ENCODE measurements at regions not wholly inside any gene's neighbourhood (a gene's known extent, or its start where the extent isn't known, plus 50 kb on each side); places are given as distances from the start of the nearest gene placed in this dataset.

GRCh38 chr5:40367255-40367654 lies 312.5 kb upstream of the PTGER4 start:
- no peak overlapping the region for H3K4me3 ChIP-seq
- DNase-seq: no peak
- no peak overlapping the region for H3K27ac ChIP-seq
- TF ChIP-seq POLR2A (IDR thresholded peaks at IDR 0.05) (no peak), CTCF (IDR thresholded peaks at IDR 0.05) (no peak)
- H3K4me1 ChIP-seq: no peaks in the 10 kb centered on the region
- 82 to 88% methylated on average over 2 of the region's 2 CpGs for WGBS, 2 donors
- no peaks in the 10 kb centered on the region for H3K36me3 ChIP-seq (ENCODE audit: low read depth, missing control alignments)
- H3K27me3 ChIP-seq: no peaks in the 10 kb centered on the region
- H3K9me3 ChIP-seq: no peaks in the 10 kb centered on the region
- intact Hi-C loops (cut with DNase I; ENCODE audit: low total_unique reads): no loop called here

- 78 to 81% methylated on average over 2 of the region's 2 CpGs for WGBS, 2 donors
- Histone ChIP-seq H3K27me3 (no peaks in the 10 kb centered on the region), H3K36me3 (ENCODE audit: low read depth, missing control alignments) (no peaks in the 10 kb centered on the region), H3K9me3 (no peaks in the 10 kb centered on the region), H3K4me1 (no peaks in the 10 kb centered on the region), H3K27ac (no peak overlapping the region), H3K4me3 (no peak overlapping the region)
- no peak for TF ChIP-seq CTCF (IDR thresholded peaks at IDR 0.05)
- TF ChIP-seq POLR2A (IDR thresholded peaks at IDR 0.05): no peak
- intact Hi-C loops (cut with DNase I; ENCODE audit: low total_unique reads): no loop called here
- DNase-seq: no peak
These were observed 314.1 kb upstream of the PTGER4 start for GRCh38 chr5:40365342-40366330.

GRCh38 chr5:40364441-40364840 lies 315.3 kb upstream of the PTGER4 start:
- no peaks in the 10 kb centered on the region for H3K9me3 ChIP-seq
- no peaks in the 10 kb centered on the region for H3K36me3 ChIP-seq (ENCODE audit: low read depth, missing control alignments)
- no peak for DNase-seq
- no peak overlapping the region for H3K4me3 ChIP-seq
- no peak overlapping the region for H3K27ac ChIP-seq
- WGBS, 2 donors: 94 to 96% methylated on average over 3 of the region's 3 CpGs
- intact Hi-C loops (cut with DNase I; ENCODE audit: low total_unique reads): no loop called here
- H3K4me1 ChIP-seq: no peaks in the 10 kb centered on the region
- TF ChIP-seq CTCF (IDR thresholded peaks at IDR 0.05) (no peak), POLR2A (IDR thresholded peaks at IDR 0.05) (no peak)
- H3K27me3 ChIP-seq: no peaks in the 10 kb centered on the region

GRCh38 chr5:40361378-40361777 lies 318.3 kb upstream of the PTGER4 start:
- no peaks in the 10 kb centered on the region for H3K27me3 ChIP-seq
- no peaks in the 10 kb centered on the region for H3K36me3 ChIP-seq (ENCODE audit: low read depth, missing control alignments)
- no peak for DNase-seq
- TF ChIP-seq POLR2A (IDR thresholded peaks at IDR 0.05) (no peak), CTCF (IDR thresholded peaks at IDR 0.05) (no peak)
- 91 to 93% methylated on average over 2 of the region's 2 CpGs for WGBS, 2 donors
- no peaks in the 10 kb centered on the region for H3K4me1 ChIP-seq
- H3K4me3 ChIP-seq: no peak overlapping the region
- intact Hi-C loops (cut with DNase I; ENCODE audit: low total_unique reads): no loop called here
- no peak overlapping the region for H3K27ac ChIP-seq
- H3K9me3 ChIP-seq: no peaks in the 10 kb centered on the region

GRCh38 chr5:40360685-40361084 lies 319.0 kb upstream of the PTGER4 start:
- no peaks in the 10 kb centered on the region for H3K36me3 ChIP-seq (ENCODE audit: low read depth, missing control alignments)
- no peak for DNase-seq
- H3K9me3 ChIP-seq: no peaks in the 10 kb centered on the region
- TF ChIP-seq POLR2A (IDR thresholded peaks at IDR 0.05): no peak
- no peak for TF ChIP-seq CTCF (IDR thresholded peaks at IDR 0.05)
- intact Hi-C loops (cut with DNase I; ENCODE audit: low total_unique reads): no loop called here
- H3K4me1 ChIP-seq: no peaks in the 10 kb centered on the region
- H3K4me3 ChIP-seq: no peak overlapping the region
- no peaks in the 10 kb centered on the region for H3K27me3 ChIP-seq
- WGBS, 2 donors: 47 to 85% methylated on average over 2 of the region's 2 CpGs
- H3K27ac ChIP-seq: no peak overlapping the region

Data from testis (tissue), 2 donors.